Testis (tissue), 2 donors: ENCODE measurements at regions not wholly inside any gene's neighbourhood (a gene's known extent, or its start where the extent isn't known, plus 50 kb on each side); places are given as distances from the start of the nearest gene placed in this dataset.

Experiments used
- DNase-seq: peaks from one replicate; pipeline ENCODE4 v3.0.0-alpha.2; 2019
- H3K27ac ChIP-seq, 2 donors: fragments of 200-600 bp; sonication (generic); one replicate each; pipeline ENCODE4 v1.5.1; 2019
- H3K27me3 ChIP-seq: fragments of 200-600 bp; sonication (generic); one replicate; pipeline ENCODE4 v1.5.1; 2019
- H3K36me3 ChIP-seq: fragments of 200-600 bp; sonication (generic); one replicate; pipeline ENCODE4 v1.5.1; 2017; ENCODE audit warnings: low read depth; ENCODE audit errors: missing control alignments
- H3K4me1 ChIP-seq: fragments of 200-600 bp; sonication (generic); one replicate; pipeline ENCODE4 v1.5.1; 2019
- H3K4me3 ChIP-seq, 2 donors: fragments of 200-600 bp; sonication (generic); one replicate each; pipeline ENCODE4 v1.5.1; 2017 to 2019
- H3K9me3 ChIP-seq: fragments of 200-600 bp; sonication (generic); one replicate; pipeline ENCODE4 v1.5.1; 2017
- CTCF ChIP-seq, 3 experiments: fragments of 450-650 bp in 2 of 3; fragments of 200-600 bp in 1 of 3; sonication (generic) in 1 of 3; IDR thresholded peaks; one replicate each; pipeline ENCODE4 v1.5.1; 2016 to 2019; ENCODE audit warnings: antibody characterized with exemption in 3 of 3, mild to moderate bottlenecking in 2 of 3, moderate library complexity in 1 of 3
- POLR2A ChIP-seq: fragments of 450-650 bp; IDR thresholded peaks from one replicate; pipeline ENCODE4 v1.6.1; 2017; ENCODE audit warnings: antibody characterized with exemption, mild to moderate bottlenecking, moderate library complexity
- WGBS, 2 donors: methylation state at CpG; one replicate each; pipeline ENCODE4 v1.1.5; 2018; 5-methylcytosine and 5-hydroxymethylcytosine counted together
- intact Hi-C: fragments of 100-400 bp; cut with DNase I; formaldehyde crosslinking; loops from one replicate; pipeline ENCODE4 v1.15.1; 2023; ENCODE audit warnings: low total_unique reads

- no peak overlapping the region for H3K27ac ChIP-seq
- DNase-seq: no peak
- no peaks in the 10 kb centered on the region for H3K36me3 ChIP-seq
- peaks cover 18% of the 10 kb centered on the region for H3K4me1 ChIP-seq
- H3K9me3 ChIP-seq: no peaks in the 10 kb centered on the region
- intact Hi-C loops: no loop called here
- WGBS, 2 donors: 14 to 29% methylated on average over 3 of the region's 3 CpGs
- no peak for TF ChIP-seq POLR2A
- TF ChIP-seq CTCF (IDR thresholded peaks at IDR 0.05): no peak
- H3K27me3 ChIP-seq: no peaks in the 10 kb centered on the region
- no peak overlapping the region for H3K4me3 ChIP-seq
Observed at GRCh38 chr10:128896963-128897362, 570.1 kb upstream of the MGMT start.

GRCh38 chr10:128897401-128898129 lies 569.5 kb upstream of the MGMT start:
- DNase-seq: no peak
- Histone ChIP-seq H3K4me1 (peaks cover 18% of the 10 kb centered on the region), H3K36me3 (no peaks in the 10 kb centered on the region), H3K27me3 (no peaks in the 10 kb centered on the region), H3K4me3 (peak overlapping the region in 1 of 2 donors; percentile 18), H3K9me3 (no peaks in the 10 kb centered on the region), H3K27ac (no peak overlapping the region)
- TF ChIP-seq POLR2A (no peak), CTCF (IDR thresholded peaks at IDR 0.05) (no peak)
- 41 to 52% methylated on average over 12 of the region's 12 CpGs for WGBS, 2 donors
- intact Hi-C loops: no loop called here

- TF ChIP-seq CTCF (IDR thresholded peaks at IDR 0.05): no peak
- TF ChIP-seq POLR2A: no peak
- Histone ChIP-seq H3K27ac (no peak overlapping the region), H3K36me3 (no peaks in the 10 kb centered on the region), H3K9me3 (no peaks in the 10 kb centered on the region), H3K4me1 (peaks cover 18% of the 10 kb centered on the region), H3K4me3 (peak overlapping the region in 1 of 2 donors; percentile 18), H3K27me3 (no peaks in the 10 kb centered on the region)
- peak; percentile 26 for DNase-seq
- 40% methylated on average over 10 of the region's 10 CpGs for WGBS, 2 donors
- intact Hi-C loops: no loop called here
Observed at GRCh38 chr10:128898133-128898915, 568.7 kb upstream of the MGMT start.

- no peak overlapping the region for H3K4me3 ChIP-seq
- peaks cover 18% of the 10 kb centered on the region for H3K4me1 ChIP-seq
- no peaks in the 10 kb centered on the region for H3K27me3 ChIP-seq
- H3K36me3 ChIP-seq: no peaks in the 10 kb centered on the region
- TF ChIP-seq CTCF (IDR thresholded peaks at IDR 0.05) (no peak), POLR2A (no peak)
- 86 to 87% methylated on average over 1 of the region's 1 CpG for WGBS, 2 donors
- H3K9me3 ChIP-seq: no peaks in the 10 kb centered on the region
- intact Hi-C loops: no loop called here
- no peak for DNase-seq
- H3K27ac ChIP-seq: no peak overlapping the region
Observed at GRCh38 chr10:128898916-128899195, 568.2 kb upstream of the MGMT start.

GRCh38 chr10:128900456-128900855 lies 566.6 kb upstream of the MGMT start:
- WGBS, 2 donors: 94% methylated on average over 4 of the region's 4 CpGs
- peaks cover 18% of the 10 kb centered on the region for H3K4me1 ChIP-seq
- DNase-seq: no peak
- TF ChIP-seq CTCF (IDR thresholded peaks at IDR 0.05): no peak
- no peak for TF ChIP-seq POLR2A
- H3K36me3 ChIP-seq: no peaks in the 10 kb centered on the region
- no peaks in the 10 kb centered on the region for H3K9me3 ChIP-seq
- intact Hi-C loops: no loop called here
- no peak overlapping the region for H3K4me3 ChIP-seq
- no peaks in the 10 kb centered on the region for H3K27me3 ChIP-seq
- no peak overlapping the region for H3K27ac ChIP-seq
